Ammon's horn (tissue), 1 donor: ENCODE measurements at regions not wholly inside any gene's neighbourhood (a gene's known extent, or its start where the extent isn't known, plus 50 kb on each side); places are given as distances from the start of the nearest gene placed in this dataset.

ENCODE experiments used
- DNase-seq: peaks from one replicate; pipeline ENCODE4 v3.0.0-alpha.2; 2016; ENCODE audit warnings: low spot score

DNA sequence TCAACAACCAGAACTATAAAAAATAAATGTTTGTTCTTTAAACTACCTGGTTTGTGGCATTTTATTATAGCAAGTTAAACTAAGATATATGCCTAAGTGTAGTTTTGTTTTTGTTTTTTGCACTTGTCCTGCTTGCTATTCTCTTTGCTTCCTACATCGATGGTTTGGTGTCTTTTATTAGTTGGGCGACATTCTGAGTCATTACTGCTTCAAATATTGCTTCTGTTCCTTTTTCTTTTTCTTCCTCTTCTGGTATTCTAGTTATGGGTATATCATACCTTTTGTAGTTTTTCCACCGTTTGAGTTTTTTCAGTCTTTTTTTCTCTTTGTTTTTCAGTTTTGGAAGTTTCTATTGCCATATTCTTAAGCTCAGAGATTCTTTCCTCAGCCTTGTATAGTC is 86.9 kb downstream of the MACIR start:
- no peak for DNase-seq

GRCh38 chr5:103340717-103341388 is 82.3 kb downstream of the MACIR start:
- no peak for DNase-seq

- DNase-seq = no peak
Measured at GRCh38 chr5:103340132-103340531, 81.6 kb downstream of the MACIR start.

DNA sequence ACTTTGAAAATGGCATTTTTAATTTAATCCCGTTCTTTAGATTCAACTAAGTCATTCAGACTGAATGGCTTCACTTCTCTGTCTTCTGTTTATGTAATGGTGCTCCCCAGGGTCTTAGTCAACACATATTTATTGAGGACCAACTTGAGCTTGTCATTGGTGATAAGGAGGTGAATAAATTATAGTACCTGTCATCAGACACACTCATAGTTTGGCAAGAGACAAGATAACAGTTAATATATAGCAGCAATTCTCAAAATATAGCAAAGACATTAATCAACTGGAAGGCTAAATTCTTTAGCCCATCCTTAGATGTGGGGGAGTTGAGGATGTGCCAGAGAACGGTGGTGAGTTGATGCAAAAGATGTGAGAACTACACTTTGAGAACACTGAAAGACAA is 78.4 kb downstream of the MACIR start:
- DNase-seq = no peak

GRCh38 chr5:103333376-103333775 is 74.8 kb downstream of the MACIR start:
- DNase-seq = no peak

GRCh38 chr5:103330875-103331274 is 72.3 kb downstream of the MACIR start:
- no peak for DNase-seq
